ENCODE measurements at regions not wholly inside any gene's neighbourhood (a gene's known extent, or its start where the extent isn't known, plus 50 kb on each side); places are given as distances from the start of the nearest gene placed in this dataset.

DNA sequence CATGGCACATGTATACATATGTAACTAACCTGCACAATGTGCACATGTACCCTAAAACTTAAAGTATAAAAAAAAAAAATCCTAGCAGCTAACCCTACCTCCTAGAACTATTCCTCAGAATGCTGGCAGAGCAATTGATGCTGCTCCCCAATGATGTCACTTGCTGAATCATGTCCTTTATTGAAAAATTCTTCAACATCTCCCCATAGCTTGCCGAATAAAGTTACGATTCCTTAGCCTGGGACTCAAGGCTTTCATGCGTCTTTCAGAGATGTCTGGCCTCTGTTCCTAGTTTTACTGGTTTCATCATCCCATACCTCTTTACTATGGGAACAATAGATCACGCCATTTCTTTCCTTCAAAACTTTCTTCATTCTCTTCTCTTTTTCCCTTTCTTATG is 174.7 kb upstream of the FAT1 start:
- no peak for DNase-seq

DNA sequence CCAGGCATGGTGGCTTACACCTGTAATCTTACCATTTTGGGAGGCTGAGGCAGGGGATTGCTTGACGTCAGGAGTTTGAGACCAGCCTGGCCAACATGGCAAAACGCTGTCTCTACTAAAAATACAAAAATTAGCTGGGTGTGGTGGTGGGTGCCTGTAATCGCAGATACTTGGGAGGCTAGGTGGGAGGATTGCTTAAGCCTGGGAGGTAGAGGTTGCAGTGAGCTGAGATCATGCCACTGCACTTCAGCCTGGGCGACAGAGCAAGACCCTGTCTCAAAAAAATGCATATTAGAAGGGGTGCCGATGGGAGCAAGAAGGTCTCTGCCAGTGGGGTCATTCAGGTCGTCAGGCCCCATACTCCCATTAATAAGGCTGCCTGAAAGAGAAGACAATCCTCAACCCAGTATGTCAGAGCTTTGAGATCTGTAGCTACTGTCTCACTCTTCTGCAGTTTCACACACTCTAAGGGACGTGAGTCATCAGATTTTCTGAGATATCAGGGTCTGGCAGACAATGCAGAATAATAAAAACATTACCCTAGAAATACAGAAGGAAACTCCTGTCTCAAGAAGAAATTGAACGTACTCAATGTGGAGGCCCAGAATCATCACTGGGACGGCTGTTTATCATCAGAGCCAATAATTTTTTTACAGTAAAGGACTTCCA is 176.7 kb upstream of the FAT1 start:
- DNase-seq: peak; percentile 10

GRCh38 chr4:186900984-186901383 is 177.3 kb upstream of the FAT1 start:
- DNase-seq: no peak

DNA sequence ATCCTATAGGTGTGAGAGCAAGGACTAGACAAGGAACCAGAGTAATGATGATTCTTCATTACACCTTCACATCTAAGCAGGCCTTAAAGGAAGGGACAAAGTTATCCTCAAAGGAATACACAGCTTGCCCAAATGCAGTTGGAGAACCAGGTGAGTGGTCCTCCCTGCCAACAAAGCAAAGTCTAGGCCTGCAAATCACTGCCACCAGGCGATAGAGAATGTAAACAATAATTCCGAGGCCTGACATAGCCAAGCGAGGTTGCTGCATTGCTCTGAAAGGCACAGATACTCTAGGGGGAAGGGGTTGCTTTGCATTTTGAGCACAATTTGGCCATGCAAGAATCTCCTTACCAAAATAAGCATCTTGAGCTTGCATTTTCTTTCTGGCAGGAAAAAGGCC is 178.2 kb upstream of the FAT1 start:
- no peak for DNase-seq

DNA sequence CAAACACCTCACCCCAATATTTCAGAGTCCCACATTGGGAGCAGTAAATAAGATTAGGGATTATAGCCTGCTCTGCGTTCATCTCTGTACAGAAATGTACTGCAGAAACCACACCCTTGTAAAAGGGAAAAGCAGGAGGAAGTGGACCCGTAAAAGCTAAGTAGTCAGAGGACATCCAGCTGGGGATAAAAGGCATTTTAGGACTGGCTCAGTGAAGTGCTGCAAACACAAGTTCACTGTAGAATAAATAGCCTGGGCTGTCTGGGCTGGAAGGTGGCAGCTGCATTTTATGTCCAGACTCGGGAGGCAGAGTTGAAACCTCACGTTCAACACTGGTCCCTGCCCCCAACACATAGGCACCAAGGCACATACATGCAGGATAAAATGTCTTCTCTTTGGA is 178.7 kb upstream of the FAT1 start:
- no peak for DNase-seq

- no peak for DNase-seq
Observed at GRCh38 chr4:186904101-186904500, 180.4 kb upstream of the FAT1 start.

DNA sequence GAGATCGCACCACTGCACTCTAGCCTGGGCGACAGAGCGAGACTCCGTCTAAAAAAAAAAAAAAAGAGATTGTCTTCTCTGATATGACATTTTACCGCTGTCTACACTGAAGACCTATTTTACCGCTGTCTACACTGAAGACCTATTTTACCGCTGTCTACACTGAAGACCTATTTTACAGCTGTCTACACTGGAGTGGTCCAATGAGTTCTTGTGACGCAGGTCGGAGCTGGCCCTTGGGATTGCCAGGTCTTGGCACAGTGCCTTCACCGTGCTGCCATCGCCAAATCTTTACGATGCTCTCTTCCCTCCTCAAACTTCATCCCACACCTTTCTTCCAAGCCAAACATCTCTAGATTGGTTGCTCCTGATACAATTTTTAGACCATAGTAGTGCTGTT is 183.1 kb upstream of the FAT1 start:
- no peak for DNase-seq

- no peak for DNase-seq
Observed at GRCh38 chr4:186910385-186910784, 186.7 kb upstream of the FAT1 start.

GRCh38 chr4:186912606-186913005 is 188.9 kb upstream of the FAT1 start:
- DNase-seq: no peak

GRCh38 chr4:186915816-186916215 is 192.2 kb upstream of the FAT1 start:
- no peak for DNase-seq

DNA sequence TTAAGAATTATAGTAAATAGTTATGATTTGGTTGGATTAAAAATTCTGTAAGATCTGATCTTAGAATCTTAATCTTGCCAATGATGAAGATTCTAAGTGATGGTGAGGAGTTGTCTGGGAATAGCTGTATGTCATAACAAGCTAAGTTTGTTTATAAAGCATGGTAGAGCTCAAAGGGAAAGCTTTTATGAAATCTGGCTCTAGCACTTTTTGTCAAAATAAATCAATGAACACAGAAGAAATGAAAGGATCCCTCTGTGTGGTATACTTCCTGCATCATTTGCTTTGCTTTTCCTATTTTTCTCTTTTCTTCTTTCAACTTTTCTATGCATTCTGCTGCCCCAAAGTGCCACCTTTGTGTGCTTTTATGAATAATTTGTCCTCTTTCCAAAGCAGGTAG is 193.5 kb upstream of the FAT1 start:
- DNase-seq: no peak

DNA sequence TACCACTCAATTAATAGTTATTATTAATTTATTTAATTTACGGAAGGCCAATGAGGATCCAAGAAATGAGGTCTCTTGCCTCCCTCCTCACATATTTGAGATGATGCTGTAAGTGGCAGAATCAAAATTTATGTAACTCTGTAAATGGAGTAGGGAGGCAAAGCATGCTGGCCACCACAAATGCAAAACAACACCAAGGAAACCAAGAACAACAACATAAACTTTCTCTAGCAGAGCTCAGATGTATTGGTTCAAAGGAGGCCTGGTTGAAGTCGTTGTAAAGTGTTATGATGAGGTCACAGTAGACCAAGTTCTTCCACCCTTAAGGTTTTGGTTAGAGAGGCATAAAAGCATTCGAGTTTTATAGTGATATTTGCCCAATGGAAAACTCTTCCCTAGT is 194.8 kb upstream of the FAT1 start:
- DNase-seq: no peak

- no peak for DNase-seq
Observed at GRCh38 chr4:186919340-186919739, 195.7 kb upstream of the FAT1 start.

DNA sequence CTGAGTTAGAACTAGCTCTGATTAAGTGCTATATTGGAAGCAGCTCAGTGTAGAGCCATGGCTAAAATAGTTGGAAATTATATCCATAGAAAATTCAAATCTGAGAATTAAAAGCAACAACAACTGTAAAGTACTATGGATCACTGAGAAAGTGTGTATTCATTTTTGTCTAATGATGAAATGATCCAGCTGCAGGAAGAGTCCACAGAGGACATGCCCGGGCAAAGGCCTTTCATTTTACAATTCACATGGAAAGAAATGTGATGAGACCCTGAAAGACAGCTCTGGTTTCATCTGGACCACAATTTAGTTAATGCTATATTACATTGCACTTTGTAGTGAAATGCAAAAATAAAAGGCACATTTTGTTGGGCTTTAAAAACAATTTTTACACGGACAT is 196.8 kb upstream of the FAT1 start:
- no peak for DNase-seq

- DNase-seq: no peak
Observed at GRCh38 chr4:186920992-186921391, 197.3 kb upstream of the FAT1 start.

GRCh38 chr4:186924723-186925122 is 201.1 kb upstream of the FAT1 start:
- no peak for DNase-seq

DNA sequence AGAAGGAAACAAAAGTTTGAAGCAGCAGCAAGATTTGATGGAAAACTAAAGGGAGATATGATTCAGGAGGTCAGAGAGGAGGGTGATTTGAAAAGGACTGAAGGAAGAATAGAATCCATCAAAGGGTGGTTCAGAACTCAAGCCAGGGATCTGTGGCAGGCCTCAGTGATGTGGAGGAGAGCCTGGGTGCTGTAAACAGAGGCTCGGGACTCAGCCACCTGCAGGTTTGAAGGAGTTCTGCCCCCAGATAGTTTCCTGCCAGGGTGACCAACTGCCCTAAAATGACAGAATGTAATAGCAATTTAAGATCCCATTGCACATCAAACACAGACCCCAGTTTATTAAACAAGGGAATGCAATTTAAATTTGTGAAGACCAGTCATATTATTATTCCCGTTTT is 204.0 kb upstream of the FAT1 start:
- no peak for DNase-seq

GRCh38 chr4:186930024-186930423 is 206.4 kb upstream of the FAT1 start:
- no peak for DNase-seq

GRCh38 chr4:186931519-186931918 is 207.9 kb upstream of the FAT1 start:
- no peak for DNase-seq

- no peak for DNase-seq
Observed at GRCh38 chr4:186932196-186932595, 208.5 kb upstream of the FAT1 start.

DNA sequence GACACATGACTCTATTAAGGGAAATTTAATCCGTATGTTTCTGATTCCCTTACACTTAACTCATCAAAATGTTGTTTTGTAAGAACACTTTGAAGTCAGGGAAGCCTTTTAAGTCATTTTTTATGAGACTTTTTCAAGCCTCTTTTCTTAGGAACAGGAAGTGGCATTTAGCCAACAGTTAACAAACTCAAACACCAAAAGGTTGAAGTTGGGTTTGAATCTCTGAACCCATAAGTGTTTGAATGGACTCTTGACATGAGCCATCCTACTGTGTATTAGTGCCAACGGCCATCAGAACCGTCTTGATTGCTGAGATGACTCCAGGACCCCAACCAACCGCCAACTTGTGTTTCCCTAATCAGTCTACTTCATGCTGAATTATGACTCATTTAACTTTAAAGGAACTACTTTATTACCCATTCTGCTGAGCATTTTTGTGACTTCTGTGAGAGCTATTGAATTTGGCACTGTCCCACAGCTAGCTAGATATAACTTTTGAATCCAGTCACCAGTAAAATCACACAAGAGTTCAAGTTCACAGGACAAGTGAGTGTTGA is 209.1 kb upstream of the FAT1 start:
- DNase-seq: no peak

GRCh38 chr4:186934244-186934643 is 210.6 kb upstream of the FAT1 start:
- DNase-seq: no peak

DNA sequence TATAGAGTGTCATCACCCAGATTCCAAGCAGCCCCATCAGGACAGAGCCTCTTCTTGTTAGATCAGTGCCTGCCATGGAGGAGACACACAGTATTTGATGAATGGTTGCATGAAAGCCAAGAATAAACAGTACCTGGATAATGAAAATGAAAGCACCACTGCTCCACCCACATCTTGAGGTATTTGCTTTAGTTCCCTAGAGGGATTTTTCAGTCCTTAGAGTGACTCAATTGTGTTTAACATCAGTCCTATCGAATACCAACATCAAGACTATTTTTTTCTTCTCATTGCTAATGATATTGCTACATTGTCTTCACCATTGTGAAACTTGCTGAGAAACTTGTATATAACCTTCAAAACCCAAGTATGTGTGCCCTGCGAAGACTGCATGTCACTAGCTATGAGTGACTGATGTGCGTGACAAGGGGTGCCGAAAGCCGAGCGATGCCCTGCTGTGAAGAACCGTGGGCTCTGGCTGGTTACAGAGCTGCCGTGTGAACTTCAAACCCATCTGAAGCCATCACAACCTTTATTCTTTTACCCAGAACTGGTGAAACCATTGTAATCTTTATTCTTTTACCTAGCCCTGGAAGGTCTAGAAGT is 211.3 kb upstream of the FAT1 start:
- no peak for DNase-seq

DNA sequence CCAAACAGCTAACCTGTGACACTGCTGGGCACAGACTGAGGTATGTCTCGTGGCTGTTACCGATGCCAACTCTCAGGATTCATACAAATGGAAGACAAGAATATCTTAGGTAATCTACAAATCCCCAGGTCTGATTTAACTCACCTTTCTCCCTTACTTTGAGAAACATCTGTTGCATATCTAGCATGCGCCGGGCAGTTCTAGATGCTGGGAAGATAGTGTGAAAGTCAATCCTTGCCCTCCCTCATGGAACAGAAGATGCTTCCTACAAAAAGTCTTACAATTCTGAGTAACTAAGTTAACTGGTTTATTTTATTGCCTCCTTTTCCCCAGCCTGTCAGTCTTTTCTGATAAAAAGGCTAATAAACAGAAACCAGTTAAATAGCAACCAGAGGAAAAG is 212.2 kb upstream of the FAT1 start:
- no peak for DNase-seq

All from hematopoietic multipotent progenitor cell treated with erythropoietin and hydrocortisone succinate and interleukin-3 and kit ligand, for 8 days (in vitro differentiated cells).